DOHH2 (cell line): ENCODE measurements at regions not wholly inside any gene's neighbourhood (a gene's known extent, or its start where the extent isn't known, plus 50 kb on each side); places are given as distances from the start of the nearest gene placed in this dataset.
A peak's percentile ranks its signal among the peaks of the same experiment; 100 is the strongest.

ENCODE experiments used
- H3F3A ChIP-seq: fragments of 200-600 bp; sonication (generic), shearing (Covaris generic); 2 replicates; pipeline ENCODE4 v1.6.0; 2016; ENCODE audit warnings: antibody characterized with exemption, mild to moderate bottlenecking; ENCODE audit not compliant: control insufficient read depth, insufficient read depth
- H3K27ac ChIP-seq: fragments of 200-600 bp; sonication (generic); 2 replicates; pipeline ENCODE4 v1.5.1; 2014; ENCODE audit warnings: low read depth, mild to moderate bottlenecking, low read length, moderate library complexity
- H3K27me3 ChIP-seq: fragments of 200-600 bp; sonication (generic); 2 replicates; pipeline ENCODE4 v1.6.1; 2014; ENCODE audit warnings: mild to moderate bottlenecking, low read length, mixed read lengths; ENCODE audit not compliant: control insufficient read depth
- H3K36me3 ChIP-seq: fragments of 200-600 bp; sonication (generic); 2 replicates; pipeline ENCODE4 v1.6.1; 2014; ENCODE audit warnings: mild to moderate bottlenecking, low read length, moderate library complexity, mixed read lengths; ENCODE audit not compliant: control insufficient read depth
- H3K4me1 ChIP-seq: fragments of 200-600 bp; sonication (generic); 2 replicates; pipeline ENCODE4 v1.6.1; 2014; ENCODE audit warnings: mild to moderate bottlenecking, low read length, mixed read lengths; ENCODE audit not compliant: control insufficient read depth
- H3K4me2 ChIP-seq: fragments of 200-600 bp; sonication (generic); 2 replicates; pipeline ENCODE4 v1.6.0; 2014; ENCODE audit warnings: mild to moderate bottlenecking, low read length, moderate library complexity
- H3K4me3 ChIP-seq: fragments of 200-600 bp; sonication (generic); 2 replicates; pipeline ENCODE4 v1.5.1; 2014; ENCODE audit warnings: mild to moderate bottlenecking, low read length, mixed read lengths
- H3K79me2 ChIP-seq: fragments of 200-600 bp; sonication (generic); 2 replicates; pipeline ENCODE4 v1.6.1; 2014; ENCODE audit warnings: mild to moderate bottlenecking, low read length, mixed read lengths; ENCODE audit not compliant: control insufficient read depth
- H3K9me2 ChIP-seq: fragments of 200-600 bp; sonication (generic); replicated peaks from 2 replicates; pipeline ENCODE4 v1.6.1; 2014; ENCODE audit warnings: mild to moderate bottlenecking, low read length, mixed read lengths; ENCODE audit not compliant: control insufficient read depth
- H3K9me3 ChIP-seq: fragments of 200-600 bp; sonication (generic); 2 replicates; pipeline ENCODE4 v1.6.1; 2014; ENCODE audit warnings: antibody characterized with exemption, low read length, mixed read lengths; ENCODE audit not compliant: control insufficient read depth, insufficient read depth
- H4K20me1 ChIP-seq: fragments of 200-600 bp; sonication (generic); 2 replicates; pipeline ENCODE4 v1.6.0; 2014; ENCODE audit warnings: low read depth, mild to moderate bottlenecking, antibody characterized with exemption, low read length, moderate library complexity; ENCODE audit not compliant: control insufficient read depth, insufficient read depth
- EZH2phosphoT487 ChIP-seq: fragments of 200-600 bp; sonication (generic); IDR thresholded peaks from 2 replicates; pipeline ENCODE4 v1.6.1; 2017; ENCODE audit warnings: borderline replicate concordance, mild to moderate bottlenecking, antibody characterized with exemption, low read length, moderate library complexity, mixed read lengths
- TF ChIP-seq, protein P1 (sequence below): fragments of 200-600 bp; sonication (generic); IDR thresholded peaks from one replicate; pipeline ENCODE4 v1.5.1; 2014; ENCODE audit warnings: antibody characterized with exemption, mild to moderate bottlenecking, low read depth, low read length; ENCODE audit not compliant: poor library complexity, severe bottlenecking

DNA sequence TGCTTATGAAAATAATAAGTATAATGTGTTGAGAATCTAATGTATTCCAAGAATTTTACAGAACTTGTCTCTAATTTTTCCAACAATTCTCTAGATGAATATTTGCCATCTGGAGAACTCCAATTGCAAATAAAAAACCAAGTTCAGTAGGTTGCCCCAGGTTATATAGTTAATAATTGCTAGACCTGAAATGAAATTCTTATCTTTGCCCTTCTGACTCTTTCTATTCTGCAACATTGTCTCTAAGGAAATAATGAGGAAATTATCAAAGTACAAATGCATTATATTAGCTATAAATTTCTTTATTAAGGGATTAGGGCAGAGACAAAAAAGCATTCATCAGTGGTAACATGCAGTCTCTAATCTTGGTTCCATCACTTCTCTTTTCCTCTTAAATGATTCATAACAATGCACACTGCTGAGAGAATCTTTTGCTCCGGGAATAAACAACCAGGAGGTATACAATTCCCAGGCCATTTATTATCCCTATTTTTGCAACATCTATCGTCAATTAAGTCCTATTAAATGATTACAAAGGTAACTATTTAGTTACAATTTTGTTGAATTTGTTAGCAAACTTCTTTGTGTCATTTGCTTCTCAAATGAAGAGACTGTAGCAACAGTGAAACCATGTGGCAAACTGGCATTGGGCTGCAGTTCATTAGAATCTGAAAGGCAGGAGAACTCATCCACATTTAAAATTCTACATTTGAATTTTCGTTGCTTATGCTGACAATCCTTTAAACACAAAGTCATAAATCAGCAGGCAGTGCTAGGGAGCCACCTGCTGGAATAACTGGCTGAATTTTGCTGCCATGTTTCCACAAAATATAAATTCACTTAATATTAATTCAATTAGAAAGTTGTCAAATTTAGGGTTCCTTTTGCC lies 349.6 kb downstream of the KIF2B start:
- Histone ChIP-seq H3K36me3 (no peaks in the 10 kb centered on the region), H3K4me2 (no peak overlapping the region), H3K79me2 (no peaks in the 10 kb centered on the region), H4K20me1 (no peaks in the 10 kb centered on the region), H3K27me3 (no peaks in the 10 kb centered on the region), H3K4me3 (no peak overlapping the region), H3K9me2 (no peaks in the 10 kb centered on the region), H3K4me1 (no peaks in the 10 kb centered on the region), H3K9me3 (no peaks in the 10 kb centered on the region), H3F3A (no peaks in the 10 kb centered on the region), H3K27ac (no peak overlapping the region)
- TF ChIP-seq, protein P1, sequence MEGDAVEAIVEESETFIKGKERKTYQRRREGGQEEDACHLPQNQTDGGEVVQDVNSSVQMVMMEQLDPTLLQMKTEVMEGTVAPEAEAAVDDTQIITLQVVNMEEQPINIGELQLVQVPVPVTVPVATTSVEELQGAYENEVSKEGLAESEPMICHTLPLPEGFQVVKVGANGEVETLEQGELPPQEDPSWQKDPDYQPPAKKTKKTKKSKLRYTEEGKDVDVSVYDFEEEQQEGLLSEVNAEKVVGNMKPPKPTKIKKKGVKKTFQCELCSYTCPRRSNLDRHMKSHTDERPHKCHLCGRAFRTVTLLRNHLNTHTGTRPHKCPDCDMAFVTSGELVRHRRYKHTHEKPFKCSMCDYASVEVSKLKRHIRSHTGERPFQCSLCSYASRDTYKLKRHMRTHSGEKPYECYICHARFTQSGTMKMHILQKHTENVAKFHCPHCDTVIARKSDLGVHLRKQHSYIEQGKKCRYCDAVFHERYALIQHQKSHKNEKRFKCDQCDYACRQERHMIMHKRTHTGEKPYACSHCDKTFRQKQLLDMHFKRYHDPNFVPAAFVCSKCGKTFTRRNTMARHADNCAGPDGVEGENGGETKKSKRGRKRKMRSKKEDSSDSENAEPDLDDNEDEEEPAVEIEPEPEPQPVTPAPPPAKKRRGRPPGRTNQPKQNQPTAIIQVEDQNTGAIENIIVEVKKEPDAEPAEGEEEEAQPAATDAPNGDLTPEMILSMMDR, result peak; percentile 48
- no peak for TF ChIP-seq EZH2phosphoT487

DNA sequence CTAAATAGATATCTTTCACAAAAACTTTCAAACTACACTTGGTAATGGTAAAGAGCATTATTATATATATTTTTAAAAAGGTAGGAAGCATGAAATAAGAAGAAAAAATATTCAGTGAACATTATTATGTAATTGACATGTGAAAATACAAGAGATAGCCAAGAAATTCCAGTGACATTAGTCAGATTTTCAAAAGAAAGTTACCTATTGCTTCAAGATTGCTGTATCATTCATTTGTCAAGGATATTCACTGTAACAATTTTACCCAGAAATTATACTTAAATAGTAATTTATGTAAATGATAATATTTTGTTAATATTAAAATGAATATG lies 350.2 kb downstream of the KIF2B start:
- H3K9me2 ChIP-seq, result no peaks in the 10 kb centered on the region
- no peaks in the 10 kb centered on the region for H3K4me1 ChIP-seq
- H3K36me3 ChIP-seq, result no peaks in the 10 kb centered on the region
- no peak overlapping the region for H3K27ac ChIP-seq
- H3K27me3 ChIP-seq, result no peaks in the 10 kb centered on the region
- TF ChIP-seq, protein P1, result no peak
- no peaks in the 10 kb centered on the region for H3K9me3 ChIP-seq
- H4K20me1 ChIP-seq, result no peaks in the 10 kb centered on the region
- H3K4me3 ChIP-seq, result no peak overlapping the region
- no peaks in the 10 kb centered on the region for H3F3A ChIP-seq
- H3K79me2 ChIP-seq, result no peaks in the 10 kb centered on the region
- no peak overlapping the region for H3K4me2 ChIP-seq

DNA sequence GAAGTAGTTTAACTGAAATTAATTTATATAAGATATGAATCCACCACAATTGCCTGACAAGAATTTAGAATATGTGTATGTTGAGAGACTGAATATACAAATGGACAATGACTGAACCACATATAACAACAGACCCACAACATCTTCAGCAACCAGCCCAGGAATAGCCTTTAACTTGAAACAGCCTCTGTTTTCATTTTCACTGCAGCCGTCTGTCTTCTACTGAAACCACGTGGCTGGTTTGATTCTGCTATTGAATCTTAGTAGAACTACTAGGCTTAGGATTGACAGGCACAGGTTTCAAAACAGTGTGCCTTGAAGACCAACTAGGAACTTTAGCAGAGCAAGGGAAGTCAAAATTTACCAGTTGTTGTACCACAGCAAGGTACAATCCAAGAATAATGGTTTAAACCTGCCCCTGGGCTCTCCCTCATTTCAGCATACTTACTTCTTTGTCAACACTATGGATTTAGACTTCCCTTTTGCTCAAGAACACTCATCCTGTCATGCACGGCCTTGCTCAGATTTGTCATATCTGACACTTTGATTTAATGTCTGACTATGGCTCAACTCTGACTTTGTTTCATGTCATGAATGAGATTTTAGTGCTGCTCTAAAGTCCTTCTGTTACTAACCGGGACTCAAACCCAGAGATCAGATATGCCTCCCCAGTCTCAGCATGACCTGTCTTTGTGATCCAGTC lies 355.0 kb downstream of the KIF2B start:
- no peaks in the 10 kb centered on the region for H3F3A ChIP-seq
- H3K27ac ChIP-seq, result no peak overlapping the region
- H3K9me2 ChIP-seq, result no peaks in the 10 kb centered on the region
- H3K4me3 ChIP-seq, result no peak overlapping the region
- no peaks in the 10 kb centered on the region for H3K9me3 ChIP-seq
- no peaks in the 10 kb centered on the region for H4K20me1 ChIP-seq
- H3K4me2 ChIP-seq, result no peak overlapping the region
- no peaks in the 10 kb centered on the region for H3K4me1 ChIP-seq
- no peaks in the 10 kb centered on the region for H3K36me3 ChIP-seq
- no peak for TF ChIP-seq EZH2phosphoT487
- TF ChIP-seq, protein P1, result no peak
- no peaks in the 10 kb centered on the region for H3K27me3 ChIP-seq
- H3K79me2 ChIP-seq, result no peaks in the 10 kb centered on the region
